HepG2 (cell line): ENCODE measurements at regions not wholly inside any gene's neighbourhood (a gene's known extent, or its start where the extent isn't known, plus 50 kb on each side); places are given as distances from the start of the nearest gene placed in this dataset.

Source experiments
- ATAC-seq: fragments of 200-7000 bp; cut with Tn5 transposase; 3 replicates; pipeline ENCODE4 v1.9.1; 2020; ENCODE audit warnings: mild to moderate bottlenecking, moderate library complexity
- BruUV-seq: library from RNA; stranded (reverse); fragments of 400-500 nt; replicated peaks from 2 replicates; lab custom pipeline; 2021; lab: Mats Ljungman, UMichigan
- CTCF ChIA-PET: fragments of 300-600 bp; formaldehyde crosslinking; extraction: SDS; loops from one replicate; lab custom pipeline; 2021; ENCODE audit warnings: low total read pairs, inconsistent platforms, low intra/inter-chr PET ratio; lab: Yijun Ruan, JAX
- POLR2A ChIA-PET: fragments of 350-600 bp; sonication (Branson Sonifier 250); formaldehyde crosslinking; loops from one replicate; lab custom pipeline; 2020; ENCODE audit warnings: antibody characterized with exemption, inconsistent platforms; lab: Yijun Ruan, JAX
- DNase-seq: peaks from one replicate; pipeline ENCODE4 v3.0.0-alpha.2; 2015; ENCODE audit warnings: low spot score
- FAIRE-seq: peaks from 3 replicates; lab custom pipeline; 2011; peaks lifted over from hg19 to GRCh38; lab: Jason Lieb, UNC
- H2AFZ ChIP-seq: one replicate; pipeline ENCODE4 v1.6.1; 2011; ENCODE audit warnings: low read length, inconsistent platforms
- H3K27ac ChIP-seq: fragments of 300-600 bp; 3 replicates; pipeline ENCODE4 v1.8.0; 2011; ENCODE audit warnings: mixed run types, mild to moderate bottlenecking, mixed read lengths, low read length, inconsistent platforms; ENCODE audit not compliant: insufficient read depth; ENCODE audit errors: extremely low read length
- H3K27me3 ChIP-seq, 2 experiments: fragments of 200-600 bp in 1 of 2; 2 replicates in 1 of 2; 3 replicates in 1 of 2; pipeline versions ENCODE4 v1.6.0 to v1.8.0; 2011; ENCODE audit warnings: low read length in 2 of 2, mild to moderate bottlenecking in 2 of 2, moderate library complexity in 2 of 2, inconsistent platforms in 1 of 2; ENCODE audit not compliant: insufficient read depth in 2 of 2, control insufficient read depth in 1 of 2
- H3K36me3 ChIP-seq, 2 experiments: fragments of 200-600 bp in 1 of 2; replicated peaks in 1 of 2; 2 replicates in 1 of 2; 3 replicates in 1 of 2; pipeline versions ENCODE4 v1.5.1 to v1.8.0; 2011; ENCODE audit warnings: low read length in 2 of 2, inconsistent platforms in 1 of 2; ENCODE audit not compliant: insufficient read depth in 2 of 2, control insufficient read depth in 1 of 2
- H3K4me1 ChIP-seq: 2 replicates; pipeline ENCODE4 v1.5.1; 2012; ENCODE audit warnings: low read length, inconsistent platforms; ENCODE audit not compliant: insufficient read depth
- H3K4me2 ChIP-seq: 2 replicates; pipeline ENCODE4 v1.6.0; 2011; ENCODE audit warnings: low read depth, low read length, inconsistent platforms
- H3K4me3 ChIP-seq, 3 experiments: fragments of 200-600 bp in 1 of 3; sonication (generic), shearing (Covaris generic) in 1 of 3; replicated peaks in 1 of 3; 2 replicates each; pipeline ENCODE4 v1.5.1; 2011 to 2016; ENCODE audit warnings: low read length in 3 of 3, inconsistent platforms in 2 of 3, low read depth in 2 of 3, mild to moderate bottlenecking in 2 of 3, control low read depth in 1 of 3, mixed read lengths in 1 of 3; ENCODE audit not compliant: insufficient read depth in 1 of 3
- H3K79me2 ChIP-seq: one replicate; pipeline ENCODE4 v1.6.1; 2011; ENCODE audit warnings: low read length, inconsistent platforms; ENCODE audit not compliant: insufficient read depth
- H3K9ac ChIP-seq: 2 replicates; pipeline ENCODE4 v1.6.0; 2011; ENCODE audit warnings: mild to moderate bottlenecking, low read depth, low read length, inconsistent platforms; ENCODE audit not compliant: insufficient read depth
- H3K9me3 ChIP-seq: 2 replicates; pipeline ENCODE4 v1.5.1; 2012; ENCODE audit warnings: mild to moderate bottlenecking, low read length
- H4K20me1 ChIP-seq: 2 replicates; pipeline ENCODE4 v1.6.0; 2011; ENCODE audit warnings: inconsistent platforms, mild to moderate bottlenecking, low read length, moderate library complexity; ENCODE audit not compliant: insufficient read depth
- DNMT1 ChIP-seq: sonication (generic); formaldehyde crosslinking; IDR thresholded peaks from 2 replicates; pipeline ENCODE4 v1.5.1; 2020; ENCODE audit warnings: mild to moderate bottlenecking, missing genetic modification reagents
- HIVEP1 ChIP-seq: sonication (generic); formaldehyde crosslinking; IDR thresholded peaks from 2 replicates; pipeline ENCODE4 v1.4.0; 2020; ENCODE audit warnings: mild to moderate bottlenecking, missing genetic modification reagents
- MTA1 ChIP-seq: sonication (generic); formaldehyde crosslinking; IDR thresholded peaks from 2 replicates; pipeline ENCODE4 v1.4.0; 2020; ENCODE audit warnings: missing genetic modification reagents, mild to moderate bottlenecking, borderline replicate concordance
- YEATS4 ChIP-seq: sonication (generic); formaldehyde crosslinking; IDR thresholded peaks from 2 replicates; pipeline ENCODE4 v1.4.0; 2020; ENCODE audit warnings: missing genetic modification reagents, borderline replicate concordance
- ZFP1 ChIP-seq: IDR thresholded peaks from 2 replicates; pipeline ENCODE4 v1.6.1; 2016
- ZFP36 ChIP-seq: fragments of 150-350 bp; IDR thresholded peaks from 2 replicates; pipeline ENCODE4 v1.6.1; 2018; ENCODE audit warnings: borderline replicate concordance, low read length, low read depth; ENCODE audit not compliant: partially characterized antibody
- ZFX ChIP-seq: sonication (generic); formaldehyde crosslinking; IDR thresholded peaks from 2 replicates; pipeline ENCODE4 v1.4.0; 2020; ENCODE audit warnings: mild to moderate bottlenecking, low read depth, missing genetic modification reagents, moderate library complexity
- ZNF124 ChIP-seq: sonication (generic); formaldehyde crosslinking; IDR thresholded peaks from 2 replicates; pipeline ENCODE4 v1.4.0; 2020; ENCODE audit warnings: missing genetic modification reagents
- ZNF20 ChIP-seq: sonication (generic); formaldehyde crosslinking; IDR thresholded peaks from 2 replicates; pipeline ENCODE4 v1.4.0; 2020; ENCODE audit warnings: mild to moderate bottlenecking, moderate library complexity, missing genetic modification reagents
- ZNF256 ChIP-seq: sonication (generic); formaldehyde crosslinking; conservative IDR thresholded peaks from 2 replicates; pipeline ENCODE4 v1.4.0; 2020; ENCODE audit warnings: missing genetic modification reagents
- ZSCAN25 ChIP-seq: sonication (generic); formaldehyde crosslinking; IDR thresholded peaks from 2 replicates; pipeline ENCODE4 v1.8.0; 2022; ENCODE audit warnings: mild to moderate bottlenecking, missing genetic modification reagents
- ZSCAN30 ChIP-seq: sonication (generic); formaldehyde crosslinking; IDR thresholded peaks from 2 replicates; pipeline ENCODE4 v1.5.0; 2020; ENCODE audit warnings: mild to moderate bottlenecking, missing genetic modification reagents
- WGBS: methylation state at CpG from one replicate; pipeline ENCODE4 v1.1.6; 2017; ENCODE audit warnings: low lambda C conversion rate; 5-methylcytosine and 5-hydroxymethylcytosine counted together
- in situ Hi-C: cut with HindIII; loops from 2 replicates; pipeline ENCODE4 v1.10.0; 2017; ENCODE audit warnings: low pct_unique_long_range_greater_than_20kb; ENCODE audit not compliant: extremely low pct_ligation_motif_present
- intact Hi-C: fragments of 100-400 bp; cut with micrococcal nuclease; formaldehyde crosslinking; loops from one replicate; pipeline ENCODE4 v1.10.0; 2022; ENCODE audit not compliant: unreplicated experiment
- TF ChIP-seq, protein P1 (sequence below): sonication (generic); formaldehyde crosslinking; conservative IDR thresholded peaks from 2 replicates; pipeline ENCODE4 v1.8.0; 2022; ENCODE audit warnings: low read depth, missing genetic modification reagents
- TF ChIP-seq, protein P2 (sequence below): sonication (generic); formaldehyde crosslinking; IDR thresholded peaks from 2 replicates; pipeline ENCODE4 v1.4.0; 2020; ENCODE audit warnings: missing genetic modification reagents
- TF ChIP-seq, protein P3 (sequence below): sonication (generic); formaldehyde crosslinking; IDR thresholded peaks from 2 replicates; pipeline ENCODE4 v1.4.0; 2020; ENCODE audit warnings: mild to moderate bottlenecking, missing genetic modification reagents

DNA sequence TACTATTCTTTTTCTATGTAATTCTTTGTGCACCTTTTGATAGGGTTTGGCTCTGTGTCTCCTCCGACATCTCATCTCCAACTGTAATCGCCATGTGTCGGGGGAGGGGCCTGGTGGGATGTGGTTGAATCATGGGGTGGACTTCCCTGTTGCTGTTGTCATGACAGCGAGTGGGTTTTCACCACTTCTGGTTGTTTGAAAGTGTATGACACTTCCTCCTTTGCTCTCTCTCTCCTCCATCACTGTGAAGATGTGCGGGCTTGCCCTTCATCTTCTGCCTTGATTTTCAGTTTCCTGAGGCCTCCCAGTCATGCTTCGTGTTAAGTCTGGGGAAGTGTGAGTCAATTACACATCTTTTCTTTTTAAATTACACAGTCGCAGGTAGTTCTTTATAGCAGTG, 225.8 kb upstream of the DPPA4 start:
- Histone ChIP-seq H3K27me3 (no peaks in the 10 kb centered on the region), H3K27ac (no peak overlapping the region), H3K36me3 (no peaks in the 10 kb centered on the region), H3K4me3 (no peak overlapping the region), H3K4me2 (no peak overlapping the region), H3K4me1 (no peaks in the 10 kb centered on the region), H4K20me1 (no peaks in the 10 kb centered on the region), H3K9me3 (peaks cover 10% of the 10 kb centered on the region; the same call in 1 of the 2 replicates), H3K9ac (no peak overlapping the region), H2AFZ (no peak overlapping the region), H3K79me2 (no peaks in the 10 kb centered on the region)
- intact Hi-C loops (no loop called here), in situ Hi-C loops (no loop called here)
- no TSS peak for BruUV-seq
- ATAC-seq (no peak), DNase-seq (no peak), FAIRE-seq (no peak)
- WGBS: 3% methylated on average over 7 of the region's 7 CpGs
- CTCF ChIA-PET: no interaction called here
- TF ChIP-seq, protein P1, sequence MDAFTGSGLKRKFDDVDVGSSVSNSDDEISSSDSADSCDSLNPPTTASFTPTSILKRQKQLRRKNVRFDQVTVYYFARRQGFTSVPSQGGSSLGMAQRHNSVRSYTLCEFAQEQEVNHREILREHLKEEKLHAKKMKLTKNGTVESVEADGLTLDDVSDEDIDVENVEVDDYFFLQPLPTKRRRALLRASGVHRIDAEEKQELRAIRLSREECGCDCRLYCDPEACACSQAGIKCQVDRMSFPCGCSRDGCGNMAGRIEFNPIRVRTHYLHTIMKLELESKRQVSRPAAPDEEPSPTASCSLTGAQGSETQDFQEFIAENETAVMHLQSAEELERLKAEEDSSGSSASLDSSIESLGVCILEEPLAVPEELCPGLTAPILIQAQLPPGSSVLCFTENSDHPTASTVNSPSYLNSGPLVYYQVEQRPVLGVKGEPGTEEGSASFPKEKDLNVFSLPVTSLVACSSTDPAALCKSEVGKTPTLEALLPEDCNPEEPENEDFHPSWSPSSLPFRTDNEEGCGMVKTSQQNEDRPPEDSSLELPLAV (CRISPR knock-in tag): no peak
- TF ChIP-seq ZNF124 (CRISPR knock-in tag): no peak
- TF ChIP-seq ZFP1 (CRISPR knock-in tag): no peak
- no peak for TF ChIP-seq ZFP36
- TF ChIP-seq ZSCAN30: no peak
- TF ChIP-seq, protein P2, sequence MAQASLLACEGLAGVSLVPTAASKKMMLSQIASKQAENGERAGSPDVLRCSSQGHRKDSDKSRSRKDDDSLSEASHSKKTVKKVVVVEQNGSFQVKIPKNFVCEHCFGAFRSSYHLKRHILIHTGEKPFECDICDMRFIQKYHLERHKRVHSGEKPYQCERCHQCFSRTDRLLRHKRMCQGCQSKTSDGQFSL (CRISPR knock-in tag): no peak
- no peak for TF ChIP-seq HIVEP1 (CRISPR knock-in tag)
- no peak for TF ChIP-seq ZNF256 (CRISPR knock-in tag)
- TF ChIP-seq MTA1 (CRISPR knock-in tag): no peak
- TF ChIP-seq, protein P3, sequence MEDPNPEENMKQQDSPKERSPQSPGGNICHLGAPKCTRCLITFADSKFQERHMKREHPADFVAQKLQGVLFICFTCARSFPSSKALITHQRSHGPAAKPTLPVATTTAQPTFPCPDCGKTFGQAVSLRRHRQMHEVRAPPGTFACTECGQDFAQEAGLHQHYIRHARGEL (CRISPR knock-in tag): no peak
- TF ChIP-seq ZNF20 (CRISPR knock-in tag): no peak
- no peak for TF ChIP-seq YEATS4
- no peak for TF ChIP-seq ZSCAN25 (CRISPR knock-in tag)
- no peak for TF ChIP-seq DNMT1
- no peak for TF ChIP-seq ZFX (CRISPR knock-in tag)
- POLR2A ChIA-PET: no interaction called here
